ENCODE measurements at regions not wholly inside any gene's neighbourhood (a gene's known extent, or its start where the extent isn't known, plus 50 kb on each side); places are given as distances from the start of the nearest gene placed in this dataset.

GRCh38 chr4:107115185-107115847 is 79.2 kb upstream of the DKK2 start:
- H4K20me1 ChIP-seq (replicated peaks; ENCODE audit: control insufficient read depth, insufficient read depth, low read length) = no peaks in the 10 kb centered on the region
- no peak overlapping the region for H3K4me2 ChIP-seq (ENCODE audit: insufficient read depth, low read length)
- no peak overlapping the region for H3K9ac ChIP-seq (ENCODE audit: insufficient read depth in 1 of 2, low read depth in 2 of 2, low read length in 2 of 2)
- no peaks in the 10 kb centered on the region for H3K79me2 ChIP-seq (ENCODE audit: control insufficient read depth, insufficient read depth, low read length)
- FAIRE-seq = no peak
- H2AFZ ChIP-seq (ENCODE audit: low read depth, low read length) = no peak overlapping the region
- ATAC-seq = no peak
- H3K27me3 ChIP-seq (ENCODE audit: control insufficient read depth in 2 of 2, insufficient read depth in 2 of 2, low read length in 2 of 2) = no peaks in the 10 kb centered on the region
- ChIA-PET CTCF (ENCODE audit: low intra/inter-chr PET ratio) (no interaction called here), POLR2A (no interaction called here)
- 2% methylated on average over 5 of the region's 5 CpGs for WGBS (ENCODE audit: insufficient coverage, low coverage, missing lambda C conversion rate)
- TF ChIP-seq ZNF57 (CRISPR knock-in tag; IDR thresholded peaks at IDR 0.05) (no peak), ZNF778 (CRISPR knock-in tag; IDR thresholded peaks at IDR 0.05) (no peak), PHF8 (IDR thresholded peaks at IDR 0.05; ENCODE audit: borderline replicate concordance, low read length) (no peak), NELFE (IDR thresholded peaks at IDR 0.05; ENCODE audit: insufficient read depth, insufficient read length) (no peak), PHB2 (IDR thresholded peaks at IDR 0.05; ENCODE audit: low read depth) (no peak), SIX5 (IDR thresholded peaks at IDR 0.05; ENCODE audit: borderline replicate concordance in 1 of 2, insufficient read depth in 1 of 2, low read depth in 1 of 2, low read length in 2 of 2) (no peak), HDAC8 (tag; IDR thresholded peaks at IDR 0.05) (no peak), CBX3 (IDR thresholded peaks at IDR 0.05; ENCODE audit: borderline replicate concordance in 1 of 2, low read length in 2 of 2) (no peak), ZNF79 (CRISPR knock-in tag; IDR thresholded peaks at IDR 0.05; ENCODE audit: low read depth) (no peak), ZFP1 (CRISPR knock-in tag; IDR thresholded peaks at IDR 0.05) (no peak), SMARCE1 (IDR thresholded peaks at IDR 0.05) (no peak), ZFP30 (CRISPR knock-in tag; IDR thresholded peaks at IDR 0.05; ENCODE audit: borderline replicate concordance) (no peak), BHLHE40 (IDR thresholded peaks at IDR 0.05; ENCODE audit: low read length) (no peak)
- no peaks in the 10 kb centered on the region for H3K36me3 ChIP-seq (ENCODE audit: control insufficient read depth, insufficient read depth, low read length)
- DNase-seq (ENCODE audit: extremely low read depth in 1 of 4, low spot score in 3 of 4) = no peak
- in situ Hi-C loops (cut with MboI) (no loop called here), intact Hi-C loops (cut with micrococcal nuclease) (no loop called here)
- H3K9me1 ChIP-seq (ENCODE audit: control insufficient read depth, insufficient read depth, low read length) = no peaks in the 10 kb centered on the region
- BruUV-seq (replicated peaks) = no TSS peak
- peaks cover 3% of the 10 kb centered on the region; the same call in 1 of the 2 replicates for H3K9me3 ChIP-seq (replicated peaks; ENCODE audit: control insufficient read depth, insufficient read depth, low read depth, low read length)
- no peak overlapping the region for H3K27ac ChIP-seq (ENCODE audit: extremely low read depth, low read depth, low read length)
- no peak overlapping the region for H3K4me3 ChIP-seq
- no peaks in the 10 kb centered on the region for H3K4me1 ChIP-seq (replicated peaks in 1 of 2; ENCODE audit: control insufficient read depth in 2 of 2, insufficient read depth in 2 of 2, low read length in 2 of 2)

Measured in K562 (cell line).